Small intestine (tissue), 7 donors: ENCODE measurements at regions not wholly inside any gene's neighbourhood (a gene's known extent, or its start where the extent isn't known, plus 50 kb on each side); places are given as distances from the start of the nearest gene placed in this dataset.

ENCODE experiments used
- DNase-seq, 2 donors: peaks; one replicate each; pipeline versions ENCODE4 v3.0.0 to v3.0.0-alpha.2; 2013
- FAIRE-seq: peaks from 2 replicates; lab custom pipeline; 2012; peaks lifted over from hg19 to GRCh38; lab: Jason Lieb, UNC
- H3K27ac ChIP-seq, 3 donors: one replicate each; pipeline ENCODE4 v1.5.1; 2013; ENCODE audit warnings: low read length in 2 of 3, mild to moderate bottlenecking in 2 of 3, control low read depth in 1 of 3, inconsistent platforms in 1 of 3, low read depth in 1 of 3, moderate library complexity in 1 of 3
- H3K27me3 ChIP-seq, 3 donors: one replicate each; pipeline ENCODE4 v1.6.1; 2013; ENCODE audit warnings: low read length in 3 of 3, inconsistent platforms in 1 of 3; ENCODE audit not compliant: control insufficient read depth in 3 of 3, insufficient read depth in 3 of 3
- H3K36me3 ChIP-seq, 3 donors: one replicate each; pipeline ENCODE4 v1.6.1; 2013; ENCODE audit warnings: low read length in 3 of 3, inconsistent platforms in 1 of 3, low read depth in 1 of 3, mild to moderate bottlenecking in 1 of 3, moderate library complexity in 1 of 3; ENCODE audit not compliant: control insufficient read depth in 3 of 3, insufficient read depth in 2 of 3
- H3K4me1 ChIP-seq, 3 donors: one replicate each; pipeline ENCODE4 v1.6.1; 2013; ENCODE audit warnings: low read length in 2 of 3, inconsistent platforms in 1 of 3, low read depth in 1 of 3, mild to moderate bottlenecking in 1 of 3, moderate library complexity in 1 of 3; ENCODE audit not compliant: control insufficient read depth in 3 of 3, insufficient read depth in 2 of 3
- H3K4me3 ChIP-seq, 3 donors: one replicate each; pipeline ENCODE4 v1.5.1; 2013; ENCODE audit warnings: low read length in 3 of 3, control low read depth in 1 of 3, inconsistent platforms in 1 of 3, low read depth in 1 of 3, mild to moderate bottlenecking in 1 of 3, moderate library complexity in 1 of 3
- H3K9me3 ChIP-seq, 2 donors: one replicate each; pipeline ENCODE4 v1.6.1; 2013; ENCODE audit warnings: low read depth in 1 of 2, low read length in 1 of 2; ENCODE audit not compliant: control insufficient read depth in 2 of 2, insufficient read depth in 1 of 2
- WGBS, 3 donors: extraction: QIAGEN DNeasy Blood & Tissue Kit; methylation state at CpG; one replicate each; pipeline ENCODE4 v1.1.7; 2013; 5-methylcytosine and 5-hydroxymethylcytosine counted together
- donor health status: healthy with polysubstance abuse.
- donor health status: control.
- donor health status: control.
- donor health status: Bipolar disorder and iron deficiency.
- donor health status: healthy.

GRCh38 chr10:6748981-6749635, 169.0 kb upstream of the PRKCQ start:
- no peak for FAIRE-seq
- H3K4me3 ChIP-seq: no peak overlapping the region
- WGBS, 3 donors: 62 to 76% (median 70%) methylated on average over 5 of the region's 5 CpGs
- peaks cover 0 to 3% of the 10 kb centered on the region in 2 donors for H3K9me3 ChIP-seq
- H3K27ac ChIP-seq: no peak overlapping the region
- DNase-seq: no peak
- no peaks in the 10 kb centered on the region for H3K36me3 ChIP-seq
- H3K4me1 ChIP-seq: no peaks in the 10 kb centered on the region
- no peaks in the 10 kb centered on the region for H3K27me3 ChIP-seq

DNA sequence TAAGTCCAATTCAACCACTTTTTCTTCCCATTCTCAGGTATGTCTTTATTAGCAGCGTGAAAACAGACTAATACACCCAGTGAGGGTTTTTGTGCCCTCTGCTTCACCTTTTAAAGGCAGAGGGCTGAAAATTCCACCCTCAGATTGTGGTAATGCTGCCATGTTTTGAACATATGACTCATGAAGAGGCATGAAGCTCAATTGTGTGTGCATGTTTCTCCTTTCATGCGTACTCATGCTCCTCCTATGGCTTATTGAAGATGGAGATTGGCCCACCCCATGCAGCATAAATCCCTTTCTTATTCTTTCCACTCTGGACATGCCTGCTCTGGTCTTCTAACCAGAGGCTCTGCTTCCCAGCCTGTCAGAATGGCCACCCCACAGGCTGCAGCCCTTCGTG, 168.0 kb upstream of the PRKCQ start:
- Histone ChIP-seq H3K9me3 (peaks cover 0 to 3% of the 10 kb centered on the region in 2 donors), H3K27me3 (no peaks in the 10 kb centered on the region), H3K27ac (no peak overlapping the region), H3K4me3 (no peak overlapping the region), H3K4me1 (no peaks in the 10 kb centered on the region), H3K36me3 (no peaks in the 10 kb centered on the region)
- DNase-seq: no peak
- 84 to 90% (median 86%) methylated on average over 3 of the region's 3 CpGs for WGBS, 3 donors
- no peak for FAIRE-seq

DNA sequence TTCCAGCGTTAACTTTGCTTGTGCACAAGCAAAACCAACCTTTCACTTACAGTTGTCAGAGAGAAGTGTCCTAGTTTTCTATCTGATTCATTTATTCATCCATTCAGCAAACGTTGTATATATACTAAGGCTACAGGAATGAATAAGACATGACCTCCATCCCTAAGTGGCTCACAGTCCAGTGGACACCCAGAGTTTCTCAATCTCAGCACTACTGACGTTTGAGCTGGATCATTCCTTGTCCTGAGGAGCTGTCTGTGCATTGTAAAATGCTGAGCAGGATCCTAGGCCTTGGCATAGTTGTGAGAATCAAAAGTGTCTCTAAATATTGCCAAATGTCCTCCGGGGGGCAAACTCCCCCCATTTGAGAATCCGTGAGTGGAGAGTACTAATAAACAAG, 166.7 kb upstream of the PRKCQ start:
- 60 to 76% (median 69%) methylated on average over 5 of the region's 5 CpGs for WGBS, 3 donors
- H3K4me1 ChIP-seq: no peaks in the 10 kb centered on the region
- no peak overlapping the region for H3K4me3 ChIP-seq
- no peak overlapping the region for H3K27ac ChIP-seq
- peaks cover 0 to 3% of the 10 kb centered on the region in 2 donors for H3K9me3 ChIP-seq
- FAIRE-seq: no peak
- H3K36me3 ChIP-seq: no peaks in the 10 kb centered on the region
- H3K27me3 ChIP-seq: no peaks in the 10 kb centered on the region
- DNase-seq: no peak

GRCh38 chr10:6743291-6743849, 163.3 kb upstream of the PRKCQ start:
- no peak for DNase-seq
- no peak overlapping the region for H3K4me3 ChIP-seq
- FAIRE-seq: no peak
- 67 to 80% (median 74%) methylated on average over 4 of the region's 4 CpGs for WGBS, 3 donors
- no peaks in the 10 kb centered on the region for H3K9me3 ChIP-seq
- no peaks in the 10 kb centered on the region for H3K36me3 ChIP-seq
- H3K27ac ChIP-seq: no peak overlapping the region
- H3K27me3 ChIP-seq: no peaks in the 10 kb centered on the region
- H3K4me1 ChIP-seq: no peaks in the 10 kb centered on the region

GRCh38 chr10:6741541-6741941, 161.5 kb upstream of the PRKCQ start:
- no peak for FAIRE-seq
- Histone ChIP-seq H3K27me3 (no peaks in the 10 kb centered on the region), H3K36me3 (no peaks in the 10 kb centered on the region), H3K4me1 (no peaks in the 10 kb centered on the region), H3K9me3 (no peaks in the 10 kb centered on the region), H3K27ac (no peak overlapping the region), H3K4me3 (no peak overlapping the region)
- WGBS, 3 donors: 42 to 56% (median 56%) methylated on average over 3 of the region's 3 CpGs
- no peak for DNase-seq

GRCh38 chr10:6739530-6740174, 159.6 kb upstream of the PRKCQ start:
- Histone ChIP-seq H3K4me3 (no peak overlapping the region), H3K36me3 (no peaks in the 10 kb centered on the region), H3K9me3 (no peaks in the 10 kb centered on the region), H3K27me3 (peaks cover 0 to 5% (median 5%) of the 10 kb centered on the region in 3 donors), H3K27ac (no peak overlapping the region), H3K4me1 (no peaks in the 10 kb centered on the region)
- no peak for FAIRE-seq
- DNase-seq: no peak
- 72 to 75% (median 74%) methylated on average over 12 of the region's 12 CpGs for WGBS, 3 donors

DNA sequence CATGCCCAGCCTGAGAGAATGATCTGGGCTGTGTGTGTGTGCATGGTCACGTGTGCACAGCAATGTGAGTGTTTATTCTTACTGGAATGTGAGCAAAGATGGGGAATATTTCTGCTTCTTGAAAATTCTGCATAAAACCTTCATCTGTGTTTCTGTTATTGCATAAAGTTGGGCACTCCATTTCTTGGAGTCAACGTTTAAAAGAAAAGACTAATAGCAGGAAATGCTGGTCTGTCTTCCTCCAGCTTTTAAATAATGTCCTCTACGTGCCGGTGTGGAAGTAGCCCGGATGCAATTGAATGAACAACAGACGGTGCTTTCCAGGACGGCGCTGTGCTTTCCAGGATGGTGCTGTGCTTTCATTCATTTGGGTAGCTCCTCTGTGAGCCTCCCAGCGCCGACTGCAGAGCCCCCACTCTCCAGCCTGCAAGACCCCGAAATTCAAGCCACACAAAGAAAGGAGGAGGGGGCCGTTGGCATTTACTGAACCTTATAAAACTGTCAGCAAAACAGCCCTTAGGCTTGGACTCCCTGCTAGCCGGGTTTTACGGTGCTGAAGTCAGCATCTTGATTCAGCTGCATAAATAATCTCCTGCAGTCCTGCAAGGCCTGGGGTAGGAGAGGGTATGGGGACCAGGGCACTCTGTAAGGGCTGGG, 158.2 kb upstream of the PRKCQ start:
- FAIRE-seq (no peak), DNase-seq (no peak)
- WGBS, 3 donors: 17 to 42% (median 31%) methylated on average over 14 of the region's 14 CpGs
- H3K9me3 ChIP-seq: no peaks in the 10 kb centered on the region
- no peak overlapping the region for H3K27ac ChIP-seq
- no peaks in the 10 kb centered on the region for H3K4me1 ChIP-seq
- H3K27me3 ChIP-seq: peaks cover 0 to 5% (median 5%) of the 10 kb centered on the region in 3 donors
- no peaks in the 10 kb centered on the region for H3K36me3 ChIP-seq
- H3K4me3 ChIP-seq: no peak overlapping the region

- Histone ChIP-seq H3K27me3 (peaks cover 0 to 5% (median 5%) of the 10 kb centered on the region in 3 donors), H3K27ac (no peak overlapping the region), H3K4me3 (no peak overlapping the region), H3K36me3 (no peaks in the 10 kb centered on the region), H3K9me3 (no peaks in the 10 kb centered on the region), H3K4me1 (no peaks in the 10 kb centered on the region)
- 65 to 84% (median 70%) methylated on average over 6 of the region's 6 CpGs for WGBS, 3 donors
- DNase-seq (no peak), FAIRE-seq (no peak)
Observed at GRCh38 chr10:6737758-6738111, 157.7 kb upstream of the PRKCQ start.
